Neural cell (in vitro differentiated cells): ENCODE measurements at regions not wholly inside any gene's neighbourhood (a gene's known extent, or its start where the extent isn't known, plus 50 kb on each side); places are given as distances from the start of the nearest gene placed in this dataset.

Experiments used
- CTCF ChIP-seq: fragments of 450-650 bp; IDR thresholded peaks from 2 replicates; pipeline ENCODE4 v1.5.1; 2014; ENCODE audit warnings: antibody characterized with exemption, mild to moderate bottlenecking, moderate library complexity; ENCODE audit not compliant: poor library complexity, severe bottlenecking
- EP300 ChIP-seq: fragments of 450-650 bp; conservative IDR thresholded peaks from 2 replicates; pipeline ENCODE4 v1.6.1; 2014; ENCODE audit warnings: antibody characterized with exemption, mild to moderate bottlenecking, moderate library complexity; ENCODE audit not compliant: poor library complexity, severe bottlenecking
- EZH2 ChIP-seq: fragments of 200-600, 300-800 bp; shearing (Covaris generic), sonication (generic); IDR thresholded peaks from 2 replicates; pipeline ENCODE4 v1.6.1; 2014; ENCODE audit warnings: antibody characterized with exemption, low read length, borderline replicate concordance, mild to moderate bottlenecking; ENCODE audit not compliant: insufficient read depth, poor library complexity, severe bottlenecking
- POLR2AphosphoS5 ChIP-seq: IDR thresholded peaks from 2 replicates; pipeline ENCODE4 v1.6.1; 2012
- RAD21 ChIP-seq: fragments of 450-650 bp; conservative IDR thresholded peaks from 2 replicates; pipeline ENCODE4 v1.6.1; 2014; ENCODE audit warnings: antibody characterized with exemption, mild to moderate bottlenecking, moderate library complexity
- SMC3 ChIP-seq: fragments of 450-650 bp; conservative IDR thresholded peaks from 2 replicates; pipeline ENCODE4 v1.6.1; 2014; ENCODE audit warnings: antibody characterized with exemption, mild to moderate bottlenecking, moderate library complexity; ENCODE audit not compliant: poor library complexity
- TAF1 ChIP-seq: IDR thresholded peaks from 2 replicates; pipeline ENCODE4 v1.6.1; 2012; ENCODE audit warnings: low read depth
- TF ChIP-seq, protein P1 (sequence below): IDR thresholded peaks from 2 replicates; pipeline ENCODE4 v1.6.1; 2012; ENCODE audit warnings: borderline replicate concordance

DNA sequence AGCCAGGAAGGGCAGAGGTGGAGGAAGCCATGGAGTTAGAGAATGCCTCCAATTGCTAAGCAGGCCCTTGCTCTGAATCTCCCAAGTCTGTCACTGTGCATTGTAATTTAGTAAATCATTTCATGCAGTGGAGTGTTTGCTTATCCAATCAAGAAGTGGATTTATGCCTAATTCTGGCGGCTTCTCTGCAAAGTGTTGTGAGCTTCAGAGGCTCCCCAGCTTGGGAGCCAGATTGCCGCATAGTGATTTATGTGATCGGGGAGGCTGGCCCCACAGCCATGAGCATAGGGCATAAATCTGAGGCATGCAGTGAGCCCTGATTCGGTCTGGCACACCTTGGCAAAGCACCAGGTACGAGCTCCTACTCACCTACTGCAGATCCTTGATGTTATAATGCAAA, 520.8 kb downstream of the HS3ST4 start:
- TF ChIP-seq CTCF (no peak), SMC3 (no peak), EZH2 (no peak), EP300 (no peak), POLR2AphosphoS5 (no peak), RAD21 (no peak), TAF1 (no peak)
- TF ChIP-seq, protein P1, sequence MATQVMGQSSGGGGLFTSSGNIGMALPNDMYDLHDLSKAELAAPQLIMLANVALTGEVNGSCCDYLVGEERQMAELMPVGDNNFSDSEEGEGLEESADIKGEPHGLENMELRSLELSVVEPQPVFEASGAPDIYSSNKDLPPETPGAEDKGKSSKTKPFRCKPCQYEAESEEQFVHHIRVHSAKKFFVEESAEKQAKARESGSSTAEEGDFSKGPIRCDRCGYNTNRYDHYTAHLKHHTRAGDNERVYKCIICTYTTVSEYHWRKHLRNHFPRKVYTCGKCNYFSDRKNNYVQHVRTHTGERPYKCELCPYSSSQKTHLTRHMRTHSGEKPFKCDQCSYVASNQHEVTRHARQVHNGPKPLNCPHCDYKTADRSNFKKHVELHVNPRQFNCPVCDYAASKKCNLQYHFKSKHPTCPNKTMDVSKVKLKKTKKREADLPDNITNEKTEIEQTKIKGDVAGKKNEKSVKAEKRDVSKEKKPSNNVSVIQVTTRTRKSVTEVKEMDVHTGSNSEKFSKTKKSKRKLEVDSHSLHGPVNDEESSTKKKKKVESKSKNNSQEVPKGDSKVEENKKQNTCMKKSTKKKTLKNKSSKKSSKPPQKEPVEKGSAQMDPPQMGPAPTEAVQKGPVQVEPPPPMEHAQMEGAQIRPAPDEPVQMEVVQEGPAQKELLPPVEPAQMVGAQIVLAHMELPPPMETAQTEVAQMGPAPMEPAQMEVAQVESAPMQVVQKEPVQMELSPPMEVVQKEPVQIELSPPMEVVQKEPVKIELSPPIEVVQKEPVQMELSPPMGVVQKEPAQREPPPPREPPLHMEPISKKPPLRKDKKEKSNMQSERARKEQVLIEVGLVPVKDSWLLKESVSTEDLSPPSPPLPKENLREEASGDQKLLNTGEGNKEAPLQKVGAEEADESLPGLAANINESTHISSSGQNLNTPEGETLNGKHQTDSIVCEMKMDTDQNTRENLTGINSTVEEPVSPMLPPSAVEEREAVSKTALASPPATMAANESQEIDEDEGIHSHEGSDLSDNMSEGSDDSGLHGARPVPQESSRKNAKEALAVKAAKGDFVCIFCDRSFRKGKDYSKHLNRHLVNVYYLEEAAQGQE, result no peak
